SK-N-SH treated with all-trans-retinoic acid at 6 μM for 48 hours (cell line): ENCODE measurements at regions not wholly inside any gene's neighbourhood (a gene's known extent, or its start where the extent isn't known, plus 50 kb on each side); places are given as distances from the start of the nearest gene placed in this dataset.
"Not testable (repeated sequence)": the region's sequence is repeated elsewhere in the genome, so short reads cannot be mapped to it uniquely, and the experiment has no call there.

Experiments used
- ATAC-seq: fragments of 200-7000 bp; cut with Tn5 transposase; 3 replicates; pipeline ENCODE4 v1.9.1; 2020; ENCODE audit warnings: mild to moderate bottlenecking, moderate library complexity
- ARNTL ChIP-seq: fragments of 450-650 bp; formaldehyde crosslinking; IDR thresholded peaks from 2 replicates; pipeline ENCODE4 v1.5.0; 2020; ENCODE audit warnings: low read depth, mild to moderate bottlenecking, moderate library complexity, borderline replicate concordance
- CSDC2 ChIP-seq: fragments of 250-450 bp; sonication (Bioruptor Pico); IDR thresholded peaks from 2 replicates; pipeline ENCODE4 v1.5.0; 2020; ENCODE audit warnings: mild to moderate bottlenecking, moderate library complexity
- ESRRG ChIP-seq: fragments of 250-450 bp; sonication (Bioruptor Pico); IDR thresholded peaks from 2 replicates; pipeline ENCODE4 v1.6.1; 2021; ENCODE audit warnings: mild to moderate bottlenecking
- GLIS3 ChIP-seq: fragments of 250-450 bp; sonication (Bioruptor Pico); IDR thresholded peaks from 2 replicates; pipeline ENCODE4 v1.5.0; 2020; ENCODE audit warnings: mild to moderate bottlenecking, moderate library complexity
- ISL1 ChIP-seq: fragments of 250-450 bp; sonication (Bioruptor Pico); IDR thresholded peaks from 2 replicates; pipeline ENCODE4 v2.1.2; 2022; ENCODE audit warnings: mild to moderate bottlenecking, moderate library complexity
- RARB ChIP-seq: fragments of 250-450 bp; sonication (Bioruptor Pico); IDR thresholded peaks from 2 replicates; pipeline ENCODE4 v1.8.0; 2021; ENCODE audit warnings: mild to moderate bottlenecking, moderate library complexity
- SNAI2 ChIP-seq: fragments of 250-450 bp; sonication (Bioruptor Pico); IDR thresholded peaks from 2 replicates; pipeline ENCODE4 v1.5.0; 2020; ENCODE audit warnings: mild to moderate bottlenecking, moderate library complexity
- TCF4 ChIP-seq: fragments of 250-450 bp; sonication (Bioruptor Pico); IDR thresholded peaks from 2 replicates; pipeline ENCODE4 v1.8.0; 2021; ENCODE audit warnings: mild to moderate bottlenecking, moderate library complexity, borderline replicate concordance
- ZC3H10 ChIP-seq: fragments of 250-450 bp; sonication (Bioruptor Pico); IDR thresholded peaks from 2 replicates; pipeline ENCODE4 v1.5.1; 2021; ENCODE audit warnings: mild to moderate bottlenecking, moderate library complexity
- ZFP3 ChIP-seq: fragments of 250-450 bp; sonication (Bioruptor Pico); IDR thresholded peaks from 2 replicates; pipeline ENCODE4 v1.5.0; 2020; ENCODE audit warnings: mild to moderate bottlenecking, moderate library complexity
- ZFP30 ChIP-seq: fragments of 450-650 bp; formaldehyde crosslinking; IDR thresholded peaks from 2 replicates; pipeline ENCODE4 v1.5.0; 2022; ENCODE audit warnings: mild to moderate bottlenecking, moderate library complexity
- ZNF565 ChIP-seq: fragments of 450-650 bp; formaldehyde crosslinking; conservative IDR thresholded peaks from 2 replicates; pipeline ENCODE4 v1.5.0; 2020; ENCODE audit warnings: low read depth, mild to moderate bottlenecking, moderate library complexity
- TF ChIP-seq, protein P1 (sequence below): fragments of 250-450 bp; sonication (Bioruptor Pico); IDR thresholded peaks from 2 replicates; pipeline ENCODE4 v1.5.1; 2021; ENCODE audit warnings: mild to moderate bottlenecking, moderate library complexity
- TF ChIP-seq, protein P2 (sequence below): fragments of 250-450 bp; sonication (Bioruptor Pico); IDR thresholded peaks from 2 replicates; pipeline ENCODE4 v1.5.0; 2020; ENCODE audit warnings: mild to moderate bottlenecking, moderate library complexity
- TF ChIP-seq, protein P3 (sequence below): fragments of 250-450 bp; sonication (Bioruptor Pico); IDR thresholded peaks from 2 replicates; pipeline ENCODE4 v1.8.0; 2020; ENCODE audit warnings: mild to moderate bottlenecking, moderate library complexity, borderline replicate concordance
- TF ChIP-seq, protein P4 (sequence below): fragments of 250-450 bp; sonication (Bioruptor Pico); IDR thresholded peaks from 2 replicates; pipeline ENCODE4 v1.5.1; 2020; ENCODE audit warnings: low read depth, mild to moderate bottlenecking, moderate library complexity

DNA sequence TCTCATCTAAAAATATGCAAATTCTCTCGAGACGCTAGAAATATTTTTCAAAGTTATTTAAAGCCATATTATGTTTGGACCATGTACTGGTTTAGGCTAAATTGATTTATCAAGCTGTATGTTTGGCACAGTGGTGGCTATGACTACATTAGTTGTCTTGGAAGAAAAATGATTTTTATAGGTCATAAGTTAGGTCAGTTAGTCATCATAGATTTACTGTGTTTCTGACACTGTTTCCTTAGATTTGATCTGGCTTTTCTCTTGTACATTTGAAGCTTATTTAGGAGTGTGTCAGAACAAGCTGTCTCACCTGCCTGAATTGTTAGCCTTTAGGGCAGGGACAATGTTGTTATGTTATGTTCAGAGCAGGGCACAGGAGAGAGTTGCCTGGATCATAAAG, 161.1 kb upstream of the FBXO33 start:
- TF ChIP-seq SNAI2 (CRISPR knock-in tag) (no peak), ZC3H10 (CRISPR knock-in tag) (no peak), ZNF565 (no peak), ZFP30 (CRISPR knock-in tag) (no peak), ZFP3 (no peak)
- TF ChIP-seq, protein P1, sequence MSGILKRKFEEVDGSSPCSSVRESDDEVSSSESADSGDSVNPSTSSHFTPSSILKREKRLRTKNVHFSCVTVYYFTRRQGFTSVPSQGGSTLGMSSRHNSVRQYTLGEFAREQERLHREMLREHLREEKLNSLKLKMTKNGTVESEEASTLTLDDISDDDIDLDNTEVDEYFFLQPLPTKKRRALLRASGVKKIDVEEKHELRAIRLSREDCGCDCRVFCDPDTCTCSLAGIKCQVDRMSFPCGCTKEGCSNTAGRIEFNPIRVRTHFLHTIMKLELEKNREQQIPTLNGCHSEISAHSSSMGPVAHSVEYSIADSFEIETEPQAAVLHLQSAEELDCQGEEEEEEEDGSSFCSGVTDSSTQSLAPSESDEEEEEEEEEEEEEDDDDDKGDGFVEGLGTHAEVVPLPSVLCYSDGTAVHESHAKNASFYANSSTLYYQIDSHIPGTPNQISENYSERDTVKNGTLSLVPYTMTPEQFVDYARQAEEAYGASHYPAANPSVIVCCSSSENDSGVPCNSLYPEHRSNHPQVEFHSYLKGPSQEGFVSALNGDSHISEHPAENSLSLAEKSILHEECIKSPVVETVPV (CRISPR knock-in tag), result no peak
- TF ChIP-seq, protein P2, sequence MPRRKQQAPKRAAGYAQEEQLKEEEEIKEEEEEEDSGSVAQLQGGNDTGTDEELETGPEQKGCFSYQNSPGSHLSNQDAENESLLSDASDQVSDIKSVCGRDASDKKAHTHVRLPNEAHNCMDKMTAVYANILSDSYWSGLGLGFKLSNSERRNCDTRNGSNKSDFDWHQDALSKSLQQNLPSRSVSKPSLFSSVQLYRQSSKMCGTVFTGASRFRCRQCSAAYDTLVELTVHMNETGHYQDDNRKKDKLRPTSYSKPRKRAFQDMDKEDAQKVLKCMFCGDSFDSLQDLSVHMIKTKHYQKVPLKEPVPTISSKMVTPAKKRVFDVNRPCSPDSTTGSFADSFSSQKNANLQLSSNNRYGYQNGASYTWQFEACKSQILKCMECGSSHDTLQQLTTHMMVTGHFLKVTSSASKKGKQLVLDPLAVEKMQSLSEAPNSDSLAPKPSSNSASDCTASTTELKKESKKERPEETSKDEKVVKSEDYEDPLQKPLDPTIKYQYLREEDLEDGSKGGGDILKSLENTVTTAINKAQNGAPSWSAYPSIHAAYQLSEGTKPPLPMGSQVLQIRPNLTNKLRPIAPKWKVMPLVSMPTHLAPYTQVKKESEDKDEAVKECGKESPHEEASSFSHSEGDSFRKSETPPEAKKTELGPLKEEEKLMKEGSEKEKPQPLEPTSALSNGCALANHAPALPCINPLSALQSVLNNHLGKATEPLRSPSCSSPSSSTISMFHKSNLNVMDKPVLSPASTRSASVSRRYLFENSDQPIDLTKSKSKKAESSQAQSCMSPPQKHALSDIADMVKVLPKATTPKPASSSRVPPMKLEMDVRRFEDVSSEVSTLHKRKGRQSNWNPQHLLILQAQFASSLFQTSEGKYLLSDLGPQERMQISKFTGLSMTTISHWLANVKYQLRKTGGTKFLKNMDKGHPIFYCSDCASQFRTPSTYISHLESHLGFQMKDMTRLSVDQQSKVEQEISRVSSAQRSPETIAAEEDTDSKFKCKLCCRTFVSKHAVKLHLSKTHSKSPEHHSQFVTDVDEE, result no peak
- TF ChIP-seq, protein P3, sequence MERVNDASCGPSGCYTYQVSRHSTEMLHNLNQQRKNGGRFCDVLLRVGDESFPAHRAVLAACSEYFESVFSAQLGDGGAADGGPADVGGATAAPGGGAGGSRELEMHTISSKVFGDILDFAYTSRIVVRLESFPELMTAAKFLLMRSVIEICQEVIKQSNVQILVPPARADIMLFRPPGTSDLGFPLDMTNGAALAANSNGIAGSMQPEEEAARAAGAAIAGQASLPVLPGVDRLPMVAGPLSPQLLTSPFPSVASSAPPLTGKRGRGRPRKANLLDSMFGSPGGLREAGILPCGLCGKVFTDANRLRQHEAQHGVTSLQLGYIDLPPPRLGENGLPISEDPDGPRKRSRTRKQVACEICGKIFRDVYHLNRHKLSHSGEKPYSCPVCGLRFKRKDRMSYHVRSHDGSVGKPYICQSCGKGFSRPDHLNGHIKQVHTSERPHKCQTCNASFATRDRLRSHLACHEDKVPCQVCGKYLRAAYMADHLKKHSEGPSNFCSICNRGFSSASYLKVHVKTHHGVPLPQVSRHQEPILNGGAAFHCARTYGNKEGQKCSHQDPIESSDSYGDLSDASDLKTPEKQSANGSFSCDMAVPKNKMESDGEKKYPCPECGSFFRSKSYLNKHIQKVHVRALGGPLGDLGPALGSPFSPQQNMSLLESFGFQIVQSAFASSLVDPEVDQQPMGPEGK (CRISPR knock-in tag), result no peak
- no peak for ATAC-seq

DNA sequence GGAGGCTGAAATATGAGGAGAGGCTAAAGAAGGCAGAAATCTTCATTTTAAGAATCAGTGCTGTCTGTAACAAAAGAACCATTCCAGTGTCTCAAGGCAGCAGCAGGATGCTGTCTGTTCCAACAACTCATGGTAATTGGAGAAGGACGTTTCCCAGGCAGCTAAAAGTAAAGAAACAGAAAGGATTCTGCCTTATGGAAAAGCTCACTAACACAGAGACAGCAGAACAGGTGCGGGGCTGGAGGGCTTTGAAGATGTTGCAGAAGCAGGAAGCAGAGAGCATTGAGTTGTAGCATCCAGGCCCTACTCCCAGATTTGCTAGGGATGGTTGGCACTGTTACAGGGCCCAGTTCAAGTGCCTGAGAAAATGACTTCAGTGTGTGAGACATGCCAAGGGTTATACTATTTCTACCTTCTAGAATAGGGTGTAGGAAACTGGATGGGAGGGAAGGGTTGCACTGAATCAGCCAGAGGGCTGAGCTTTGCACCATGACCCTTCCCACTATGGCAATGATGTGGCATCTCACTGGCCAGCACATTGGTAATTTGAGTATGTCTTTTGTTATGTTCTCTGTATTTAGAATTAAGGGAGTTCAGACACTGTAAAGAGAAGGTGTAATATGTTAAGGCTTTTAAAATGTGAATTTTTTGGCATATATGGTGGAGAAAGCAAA, 160.0 kb upstream of the FBXO33 start:
- TF ChIP-seq, protein P1 (CRISPR knock-in tag), result no peak
- TF ChIP-seq TCF4 (CRISPR knock-in tag) (no peak), ESRRG (CRISPR knock-in tag) (no peak)
- no peak for ATAC-seq

DNA sequence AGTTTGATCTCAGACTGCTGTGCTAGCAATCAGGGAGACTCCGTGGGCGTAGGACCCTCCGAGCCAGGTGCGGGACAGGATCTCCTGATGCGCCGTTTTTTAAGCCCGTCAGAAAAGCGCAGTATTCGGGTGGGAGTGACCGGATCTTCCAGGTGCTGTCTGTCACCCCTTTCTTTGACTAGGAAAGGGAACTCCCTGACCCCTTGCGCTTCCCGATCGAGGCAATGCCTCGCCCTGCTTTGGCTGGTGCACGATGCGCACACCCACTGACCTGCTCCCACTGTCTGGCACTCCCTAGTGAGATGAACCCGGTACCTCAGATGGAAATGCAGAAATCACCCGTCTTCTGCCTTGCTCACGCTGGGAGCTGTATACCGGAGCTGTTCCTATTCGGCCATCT, 157.6 kb upstream of the FBXO33 start:
- ATAC-seq, result not testable (repeated sequence)

DNA sequence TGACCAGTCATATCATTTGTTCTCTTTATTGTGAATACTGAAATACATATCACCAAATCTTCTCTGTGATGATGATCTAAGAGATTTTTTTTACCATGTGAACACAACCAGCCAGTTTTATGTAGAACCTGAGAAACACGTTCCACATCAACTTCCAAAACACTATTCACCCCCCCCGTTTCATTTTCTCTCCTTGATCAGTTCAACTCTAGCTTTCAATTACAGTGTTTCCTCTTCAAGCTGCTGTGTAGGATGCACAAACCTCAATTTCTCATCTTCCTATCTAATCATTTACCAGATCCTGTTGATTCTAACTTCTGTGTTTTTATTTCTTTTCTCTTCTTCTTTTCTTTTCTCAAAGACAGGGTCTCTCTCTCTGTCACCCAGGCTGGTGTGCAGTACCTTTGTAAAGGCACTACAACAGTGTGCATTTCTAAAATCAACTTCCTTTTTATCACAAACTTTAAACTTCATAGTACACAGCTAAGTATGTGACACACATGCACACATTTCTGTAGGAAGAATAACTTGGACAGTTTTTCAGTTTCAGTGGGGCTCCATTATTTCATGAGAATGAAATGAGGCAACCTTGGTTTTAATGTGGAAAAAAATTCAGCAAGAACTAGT, 149.9 kb upstream of the FBXO33 start:
- ATAC-seq, result no peak
- TF ChIP-seq, protein P1 (CRISPR knock-in tag), result no peak
- TF ChIP-seq ZFP30 (CRISPR knock-in tag) (no peak), GLIS3 (CRISPR knock-in tag) (no peak), ZFP3 (no peak), ZC3H10 (CRISPR knock-in tag) (no peak), ISL1 (CRISPR knock-in tag) (no peak)
- TF ChIP-seq, protein P3 (CRISPR knock-in tag), result no peak

DNA sequence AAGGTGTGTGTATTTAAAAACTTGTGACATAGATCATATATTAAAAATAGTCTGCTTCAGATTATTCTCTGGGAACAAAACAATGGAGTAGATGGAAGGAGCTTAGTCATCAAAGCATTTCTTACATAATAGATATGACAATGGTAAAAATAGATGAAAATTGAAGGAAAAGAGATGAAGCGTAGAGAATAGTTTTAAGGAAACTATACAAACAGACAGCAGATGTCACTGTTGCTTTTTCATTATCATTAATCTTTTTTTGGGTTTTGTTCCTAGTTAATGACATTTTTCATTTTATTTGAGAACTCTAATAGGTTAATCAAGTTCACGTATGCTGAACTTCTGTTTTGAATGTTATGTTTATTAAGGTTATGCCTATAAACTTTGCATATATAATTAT, 149.2 kb upstream of the FBXO33 start:
- ATAC-seq, result no peak
- TF ChIP-seq SNAI2 (CRISPR knock-in tag), result no peak
- TF ChIP-seq ARNTL (CRISPR knock-in tag), result no peak
- no peak for TF ChIP-seq RARB
- TF ChIP-seq CSDC2 (CRISPR knock-in tag), result no peak
- TF ChIP-seq, protein P4, sequence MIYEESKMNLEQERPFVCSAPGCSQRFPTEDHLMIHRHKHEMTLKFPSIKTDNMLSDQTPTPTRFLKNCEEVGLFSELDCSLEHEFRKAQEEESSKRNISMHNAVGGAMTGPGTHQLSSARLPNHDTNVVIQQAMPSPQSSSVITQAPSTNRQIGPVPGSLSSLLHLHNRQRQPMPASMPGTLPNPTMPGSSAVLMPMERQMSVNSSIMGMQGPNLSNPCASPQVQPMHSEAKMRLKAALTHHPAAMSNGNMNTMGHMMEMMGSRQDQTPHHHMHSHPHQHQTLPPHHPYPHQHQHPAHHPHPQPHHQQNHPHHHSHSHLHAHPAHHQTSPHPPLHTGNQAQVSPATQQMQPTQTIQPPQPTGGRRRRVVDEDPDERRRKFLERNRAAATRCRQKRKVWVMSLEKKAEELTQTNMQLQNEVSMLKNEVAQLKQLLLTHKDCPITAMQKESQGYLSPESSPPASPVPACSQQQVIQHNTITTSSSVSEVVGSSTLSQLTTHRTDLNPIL (CRISPR knock-in tag), result no peak
- TF ChIP-seq, protein P1 (CRISPR knock-in tag), result no peak
- TF ChIP-seq ZNF565, result no peak
- TF ChIP-seq ZC3H10 (CRISPR knock-in tag), result no peak
